Peyer's patch (tissue), 4 donors: ENCODE measurements at regions not wholly inside any gene's neighbourhood (a gene's known extent, or its start where the extent isn't known, plus 50 kb on each side); places are given as distances from the start of the nearest gene placed in this dataset.
"Not testable (repeated sequence)": the region's sequence is repeated elsewhere in the genome, so short reads cannot be mapped to it uniquely, and the experiment has no call there.

ENCODE experiments used
- CTCF ChIP-seq, 6 experiments: fragments of 450-650 bp in 4 of 6; fragments of 200-600 bp in 2 of 6; sonication (generic) in 1 of 6; IDR thresholded peaks; one replicate each; pipeline ENCODE4 v1.5.1; 2017 to 2019; ENCODE audit warnings: antibody characterized with exemption in 6 of 6, mild to moderate bottlenecking in 3 of 6, moderate library complexity in 1 of 6
- POLR2A ChIP-seq, 2 donors: fragments of 450-650 bp; IDR thresholded peaks; one replicate each; pipeline ENCODE4 v1.5.1; 2017; ENCODE audit warnings: antibody characterized with exemption in 2 of 2, mild to moderate bottlenecking in 2 of 2, moderate library complexity in 2 of 2

GRCh38 chr1:120941066-120941465 lies 51.5 kb downstream of the PPIAL4A start:
- TF ChIP-seq POLR2A, CTCF (IDR thresholded peaks at IDR 0.05): not testable (repeated sequence)
